Tibial nerve (tissue), 4 donors: ENCODE measurements at regions not wholly inside any gene's neighbourhood (a gene's known extent, or its start where the extent isn't known, plus 50 kb on each side); places are given as distances from the start of the nearest gene placed in this dataset.

Experiments used
- CTCF ChIP-seq, 5 experiments: fragments of 200-600 bp in 3 of 5; fragments of 450-650 bp in 2 of 5; sonication (generic) in 3 of 5; IDR thresholded peaks; one replicate each; pipeline ENCODE4 v1.5.1; 2016 to 2019; ENCODE audit warnings: antibody characterized with exemption in 5 of 5, mild to moderate bottlenecking in 3 of 5, moderate library complexity in 2 of 5
- EP300 ChIP-seq, 2 donors: sonication (generic); formaldehyde crosslinking; IDR thresholded peaks; one replicate each; pipeline ENCODE4 v1.6.1; 2017; ENCODE audit warnings: antibody characterized with exemption in 2 of 2, mild to moderate bottlenecking in 1 of 2
- POLR2A ChIP-seq, 2 donors: fragments of 450-650 bp; IDR thresholded peaks; one replicate each; pipeline ENCODE4 v1.6.1; 2017; ENCODE audit warnings: antibody characterized with exemption in 2 of 2, mild to moderate bottlenecking in 2 of 2, moderate library complexity in 2 of 2

- TF ChIP-seq CTCF (IDR thresholded peaks at IDR 0.05) (no peak), POLR2A (IDR thresholded peaks at IDR 0.05) (no peak), EP300 (IDR thresholded peaks at IDR 0.05) (no peak)
These were observed 232.3 kb downstream of the NFATC2 start for GRCh38 chr20:51310216-51310615.
